Bronchial epithelial cell (primary cell): ENCODE measurements at regions not wholly inside any gene's neighbourhood (a gene's known extent, or its start where the extent isn't known, plus 50 kb on each side); places are given as distances from the start of the nearest gene placed in this dataset.
"Not testable (repeated sequence)": the region's sequence is repeated elsewhere in the genome, so short reads cannot be mapped to it uniquely, and the experiment has no call there.

Experiments
- DNase-seq: peaks from one replicate; pipeline ENCODE4 v3.0.0-alpha.2; 2010; ENCODE audit warnings: low read depth
- FAIRE-seq: peaks from 2 replicates; lab custom pipeline; 2011; peaks lifted over from hg19 to GRCh38; lab: Jason Lieb, UNC
- H3K27me3 ChIP-seq: 2 replicates; pipeline ENCODE4 v1.5.1; 2011; ENCODE audit warnings: low read length; ENCODE audit not compliant: control insufficient read depth, insufficient read depth
- H3K36me3 ChIP-seq: 2 replicates; pipeline ENCODE4 v1.5.1; 2011; ENCODE audit warnings: low read length; ENCODE audit not compliant: control insufficient read depth, insufficient read depth
- H3K4me3 ChIP-seq: 2 replicates; pipeline ENCODE4 v1.5.1; 2011; ENCODE audit warnings: mild to moderate bottlenecking, low read depth, low read length, control low read depth
- CTCF ChIP-seq: IDR thresholded peaks from 2 replicates; pipeline ENCODE4 v1.5.1; 2011; ENCODE audit warnings: mild to moderate bottlenecking, moderate library complexity, low read length, control low read depth, inconsistent platforms; ENCODE audit not compliant: insufficient read depth, severe bottlenecking

- DNase-seq (no peak), FAIRE-seq (no peak)
- TF ChIP-seq CTCF: no peak
- H3K27me3 ChIP-seq: peaks cover 3% of the 10 kb centered on the region
- H3K4me3 ChIP-seq: no peak overlapping the region
- no peaks in the 10 kb centered on the region for H3K36me3 ChIP-seq
Measured at GRCh38 chr1:234833118-234833517, 223.1 kb upstream of the IRF2BP2 start.

GRCh38 chr1:234827656-234828055, 217.7 kb upstream of the IRF2BP2 start:
- DNase-seq: no peak

GRCh38 chr1:234827181-234827580, 217.2 kb upstream of the IRF2BP2 start:
- Histone ChIP-seq H3K36me3 (no peaks in the 10 kb centered on the region), H3K4me3 (no peak overlapping the region), H3K27me3 (peaks cover 5% of the 10 kb centered on the region)
- no peak for TF ChIP-seq CTCF
- FAIRE-seq (no peak), DNase-seq (no peak)

More at GRCh38 chr1:234827656-234828055, 217.7 kb upstream of the IRF2BP2 start:
- FAIRE-seq: no peak
- Histone ChIP-seq H3K4me3 (no peak overlapping the region), H3K27me3 (peaks cover 5% of the 10 kb centered on the region), H3K36me3 (no peaks in the 10 kb centered on the region)
- no peak for TF ChIP-seq CTCF

DNA sequence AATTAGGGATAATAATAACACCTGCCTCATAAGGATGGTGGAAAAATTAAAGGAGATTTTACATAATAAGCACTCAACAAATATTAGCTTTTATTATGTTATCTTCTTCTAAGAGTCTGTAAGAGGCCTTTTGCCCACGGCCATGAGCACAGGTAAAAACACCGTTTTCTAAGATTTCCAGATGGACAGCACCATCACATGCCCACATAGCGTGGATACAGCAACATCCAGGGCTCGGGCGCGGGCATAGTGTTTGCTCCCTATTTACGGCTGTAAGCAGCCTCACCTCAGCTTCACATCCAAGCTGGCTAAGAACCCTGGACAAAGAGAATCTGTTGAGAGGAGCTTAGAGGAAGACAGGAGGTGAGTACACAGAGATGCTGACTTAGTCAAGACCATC, 216.4 kb upstream of the IRF2BP2 start:
- Histone ChIP-seq H3K4me3 (no peak overlapping the region), H3K36me3 (no peaks in the 10 kb centered on the region), H3K27me3 (peaks cover 5% of the 10 kb centered on the region)
- DNase-seq (no peak), FAIRE-seq (no peak)
- TF ChIP-seq CTCF: no peak

- no peak overlapping the region for H3K4me3 ChIP-seq
- no peak for FAIRE-seq
- TF ChIP-seq CTCF: no peak
- DNase-seq: no peak
- no peaks in the 10 kb centered on the region for H3K36me3 ChIP-seq
- peaks cover 5% of the 10 kb centered on the region for H3K27me3 ChIP-seq
Measured at GRCh38 chr1:234825498-234826165, 215.7 kb upstream of the IRF2BP2 start.

DNA sequence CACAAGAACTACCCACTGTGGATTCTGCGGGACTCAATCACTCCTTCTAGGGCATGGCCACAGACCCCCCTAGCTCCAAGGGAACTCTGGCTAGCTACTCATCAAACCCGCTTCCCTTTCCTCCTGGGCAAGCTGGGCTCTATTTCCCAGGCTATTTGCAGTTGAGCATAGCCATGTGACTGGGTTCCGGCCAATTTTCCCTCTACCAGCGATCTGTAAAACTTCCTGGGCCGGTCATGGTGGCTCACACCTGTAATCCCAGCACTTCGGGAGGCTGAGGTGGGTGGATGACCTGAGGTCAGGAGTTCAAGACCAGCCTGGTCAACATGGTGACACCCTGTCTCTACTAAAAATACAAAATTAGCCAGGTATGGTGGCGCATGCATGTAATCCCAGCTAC, 214.9 kb upstream of the IRF2BP2 start:
- not testable (repeated sequence) for FAIRE-seq, H3K27me3 ChIP-seq, DNase-seq, H3K4me3 ChIP-seq, H3K36me3 ChIP-seq
